HepG2 (cell line): ENCODE measurements at regions not wholly inside any gene's neighbourhood (a gene's known extent, or its start where the extent isn't known, plus 50 kb on each side); places are given as distances from the start of the nearest gene placed in this dataset.

Experiments
- ATAC-seq: fragments of 200-7000 bp; cut with Tn5 transposase; 3 replicates; pipeline ENCODE4 v1.9.1; 2020; ENCODE audit warnings: mild to moderate bottlenecking, moderate library complexity
- BruUV-seq: library from RNA; stranded (reverse); fragments of 400-500 nt; replicated peaks from 2 replicates; lab custom pipeline; 2021; lab: Mats Ljungman, UMichigan
- CTCF ChIA-PET: fragments of 300-600 bp; formaldehyde crosslinking; extraction: SDS; loops from one replicate; lab custom pipeline; 2021; ENCODE audit warnings: low total read pairs, inconsistent platforms, low intra/inter-chr PET ratio; lab: Yijun Ruan, JAX
- POLR2A ChIA-PET: fragments of 350-600 bp; sonication (Branson Sonifier 250); formaldehyde crosslinking; loops from one replicate; lab custom pipeline; 2020; ENCODE audit warnings: antibody characterized with exemption, inconsistent platforms; lab: Yijun Ruan, JAX
- DNase-seq: peaks from one replicate; pipeline ENCODE4 v3.0.0-alpha.2; 2015; ENCODE audit warnings: low spot score
- FAIRE-seq: peaks from 3 replicates; lab custom pipeline; 2011; peaks lifted over from hg19 to GRCh38; lab: Jason Lieb, UNC
- H2AFZ ChIP-seq: one replicate; pipeline ENCODE4 v1.6.1; 2011; ENCODE audit warnings: low read length, inconsistent platforms
- H3K27ac ChIP-seq: fragments of 300-600 bp; 3 replicates; pipeline ENCODE4 v1.8.0; 2011; ENCODE audit warnings: mixed run types, mild to moderate bottlenecking, mixed read lengths, low read length, inconsistent platforms; ENCODE audit not compliant: insufficient read depth; ENCODE audit errors: extremely low read length
- H3K27me3 ChIP-seq, 2 experiments: fragments of 200-600 bp in 1 of 2; 2 replicates in 1 of 2; 3 replicates in 1 of 2; pipeline versions ENCODE4 v1.6.0 to v1.8.0; 2011; ENCODE audit warnings: low read length in 2 of 2, mild to moderate bottlenecking in 2 of 2, moderate library complexity in 2 of 2, inconsistent platforms in 1 of 2; ENCODE audit not compliant: insufficient read depth in 2 of 2, control insufficient read depth in 1 of 2
- H3K36me3 ChIP-seq, 2 experiments: fragments of 200-600 bp in 1 of 2; replicated peaks in 1 of 2; 2 replicates in 1 of 2; 3 replicates in 1 of 2; pipeline versions ENCODE4 v1.5.1 to v1.8.0; 2011; ENCODE audit warnings: low read length in 2 of 2, inconsistent platforms in 1 of 2; ENCODE audit not compliant: insufficient read depth in 2 of 2, control insufficient read depth in 1 of 2
- H3K4me1 ChIP-seq: 2 replicates; pipeline ENCODE4 v1.5.1; 2012; ENCODE audit warnings: low read length, inconsistent platforms; ENCODE audit not compliant: insufficient read depth
- H3K4me2 ChIP-seq: 2 replicates; pipeline ENCODE4 v1.6.0; 2011; ENCODE audit warnings: low read depth, low read length, inconsistent platforms
- H3K4me3 ChIP-seq, 3 experiments: fragments of 200-600 bp in 1 of 3; sonication (generic), shearing (Covaris generic) in 1 of 3; replicated peaks in 1 of 3; 2 replicates each; pipeline ENCODE4 v1.5.1; 2011 to 2016; ENCODE audit warnings: low read length in 3 of 3, inconsistent platforms in 2 of 3, low read depth in 2 of 3, mild to moderate bottlenecking in 2 of 3, control low read depth in 1 of 3, mixed read lengths in 1 of 3; ENCODE audit not compliant: insufficient read depth in 1 of 3
- H3K79me2 ChIP-seq: one replicate; pipeline ENCODE4 v1.6.1; 2011; ENCODE audit warnings: low read length, inconsistent platforms; ENCODE audit not compliant: insufficient read depth
- H3K9ac ChIP-seq: 2 replicates; pipeline ENCODE4 v1.6.0; 2011; ENCODE audit warnings: mild to moderate bottlenecking, low read depth, low read length, inconsistent platforms; ENCODE audit not compliant: insufficient read depth
- H3K9me3 ChIP-seq: 2 replicates; pipeline ENCODE4 v1.5.1; 2012; ENCODE audit warnings: mild to moderate bottlenecking, low read length
- H4K20me1 ChIP-seq: 2 replicates; pipeline ENCODE4 v1.6.0; 2011; ENCODE audit warnings: inconsistent platforms, mild to moderate bottlenecking, low read length, moderate library complexity; ENCODE audit not compliant: insufficient read depth
- CREM ChIP-seq, 2 experiments: sonication (generic) in 1 of 2; formaldehyde crosslinking in 1 of 2; IDR thresholded peaks; 2 replicates each; pipeline versions ENCODE4 v1.4.0 to v1.6.1; 2016 to 2020; ENCODE audit warnings: antibody characterized with exemption in 1 of 2, mild to moderate bottlenecking in 1 of 2, missing genetic modification reagents in 1 of 2
- DMAP1 ChIP-seq: IDR thresholded peaks from 2 replicates; pipeline ENCODE4 v1.6.1; 2016
- ELF3 ChIP-seq: IDR thresholded peaks from 2 replicates; pipeline ENCODE4 v1.6.1; 2016; ENCODE audit warnings: missing genetic modification reagents, missing compliant biosample characterization
- JDP2 ChIP-seq: sonication (generic); formaldehyde crosslinking; IDR thresholded peaks from 2 replicates; pipeline ENCODE4 v1.8.1; 2022; ENCODE audit warnings: missing genetic modification reagents, borderline replicate concordance
- MLXIP ChIP-seq: sonication (generic); formaldehyde crosslinking; IDR thresholded peaks from 2 replicates; pipeline ENCODE4 v1.9.0; 2021; ENCODE audit warnings: missing genetic modification reagents, borderline replicate concordance
- NFKBIZ ChIP-seq: IDR thresholded peaks from 2 replicates; pipeline ENCODE4 v1.6.1; 2018; ENCODE audit warnings: missing genetic modification reagents, missing compliant biosample characterization
- PATZ1 ChIP-seq: sonication (generic); formaldehyde crosslinking; IDR thresholded peaks from 2 replicates; pipeline ENCODE4 v1.4.0; 2020; ENCODE audit warnings: missing genetic modification reagents
- PBX3 ChIP-seq: sonication (generic); formaldehyde crosslinking; IDR thresholded peaks from 2 replicates; pipeline ENCODE4 v1.8.1; 2023; ENCODE audit warnings: missing genetic modification reagents, inconsistent platforms, borderline replicate concordance
- PHF20 ChIP-seq: sonication (generic); formaldehyde crosslinking; IDR thresholded peaks from 2 replicates; pipeline ENCODE4 v1.5.0; 2020; ENCODE audit warnings: mild to moderate bottlenecking, missing genetic modification reagents
- SAFB2 ChIP-seq: sonication (generic); formaldehyde crosslinking; IDR thresholded peaks from 2 replicates; pipeline ENCODE4 v1.5.1; 2020; ENCODE audit warnings: missing genetic modification reagents, low read depth, mild to moderate bottlenecking, borderline replicate concordance
- SCMH1 ChIP-seq: sonication (generic); formaldehyde crosslinking; IDR thresholded peaks from 2 replicates; pipeline ENCODE4 v1.9.0; 2021; ENCODE audit warnings: missing genetic modification reagents, mild to moderate bottlenecking, borderline replicate concordance
- XBP1 ChIP-seq: sonication (generic); formaldehyde crosslinking; IDR thresholded peaks from 2 replicates; pipeline ENCODE4 v1.5.0; 2020; ENCODE audit warnings: missing genetic modification reagents
- ZNF160 ChIP-seq: sonication (generic); formaldehyde crosslinking; IDR thresholded peaks from 2 replicates; pipeline ENCODE4 v1.8.0; 2022; ENCODE audit warnings: mild to moderate bottlenecking, inconsistent platforms, missing genetic modification reagents
- ZNF580 ChIP-seq: IDR thresholded peaks from 2 replicates; pipeline ENCODE4 v1.6.1; 2016; ENCODE audit warnings: low read depth, borderline replicate concordance
- ZZZ3 ChIP-seq: sonication (generic); formaldehyde crosslinking; IDR thresholded peaks from 2 replicates; pipeline ENCODE4 v1.4.0; 2020; ENCODE audit warnings: missing genetic modification reagents, mild to moderate bottlenecking, borderline replicate concordance
- WGBS: methylation state at CpG from one replicate; pipeline ENCODE4 v1.1.6; 2017; ENCODE audit warnings: low lambda C conversion rate; 5-methylcytosine and 5-hydroxymethylcytosine counted together
- in situ Hi-C: cut with HindIII; loops from 2 replicates; pipeline ENCODE4 v1.10.0; 2017; ENCODE audit warnings: low pct_unique_long_range_greater_than_20kb; ENCODE audit not compliant: extremely low pct_ligation_motif_present
- intact Hi-C: fragments of 100-400 bp; cut with micrococcal nuclease; formaldehyde crosslinking; loops from one replicate; pipeline ENCODE4 v1.10.0; 2022; ENCODE audit not compliant: unreplicated experiment

- Histone ChIP-seq H3K4me1 (no peaks in the 10 kb centered on the region), H3K79me2 (no peaks in the 10 kb centered on the region), H4K20me1 (no peaks in the 10 kb centered on the region), H3K9ac (no peak overlapping the region), H3K4me2 (no peak overlapping the region), H3K27ac (no peak overlapping the region), H3K27me3 (peaks cover 2 to 37% of the 10 kb centered on the region in 2 experiments; a peak in 4 of 5 replicates), H3K4me3 (no peak overlapping the region), H3K36me3 (no peaks in the 10 kb centered on the region), H2AFZ (no peak overlapping the region), H3K9me3 (no peaks in the 10 kb centered on the region)
- POLR2A ChIA-PET: no interaction called here
- FAIRE-seq (no peak), ATAC-seq (no peak), DNase-seq (no peak)
- intact Hi-C loops (loop anchor here (1.0 to 5.0 kb wide), 2 partner anchors 43 to 438 kb away; no protein-coding TSS in a partner anchor), in situ Hi-C loops (no loop called here)
- no TSS peak for BruUV-seq
- WGBS: 13% methylated on average over 19 of the region's 19 CpGs
- CTCF ChIA-PET: no interaction called here
- no peak for TF ChIP-seq MLXIP (CRISPR knock-in tag)
- no peak for TF ChIP-seq PBX3 (CRISPR knock-in tag)
- TF ChIP-seq NFKBIZ: no peak
- TF ChIP-seq JDP2: no peak
- TF ChIP-seq ZZZ3 (CRISPR knock-in tag): no peak
- no peak for TF ChIP-seq ZNF160 (CRISPR knock-in tag)
- no peak for TF ChIP-seq PHF20 (CRISPR knock-in tag)
- no peak for TF ChIP-seq PATZ1
- no peak for TF ChIP-seq XBP1 (CRISPR knock-in tag)
- no peak for TF ChIP-seq ELF3 (CRISPR knock-in tag)
- no peak for TF ChIP-seq SAFB2 (CRISPR knock-in tag)
- TF ChIP-seq SCMH1 (CRISPR knock-in tag): no peak
- TF ChIP-seq CREM (IDR thresholded peaks at IDR 0.05): no peak
- no peak for TF ChIP-seq CREM (CRISPR knock-in tag; IDR thresholded peaks at IDR 0.05)
- TF ChIP-seq ZNF580 (CRISPR knock-in tag): no peak
- no peak for TF ChIP-seq DMAP1 (CRISPR knock-in tag)
These were observed 234.6 kb downstream of the ANKRD60 start for GRCh38 chr20:57993716-57994431.
